ENCODE measurements at regions not wholly inside any gene's neighbourhood (a gene's known extent, or its start where the extent isn't known, plus 50 kb on each side); places are given as distances from the start of the nearest gene placed in this dataset.

DNA sequence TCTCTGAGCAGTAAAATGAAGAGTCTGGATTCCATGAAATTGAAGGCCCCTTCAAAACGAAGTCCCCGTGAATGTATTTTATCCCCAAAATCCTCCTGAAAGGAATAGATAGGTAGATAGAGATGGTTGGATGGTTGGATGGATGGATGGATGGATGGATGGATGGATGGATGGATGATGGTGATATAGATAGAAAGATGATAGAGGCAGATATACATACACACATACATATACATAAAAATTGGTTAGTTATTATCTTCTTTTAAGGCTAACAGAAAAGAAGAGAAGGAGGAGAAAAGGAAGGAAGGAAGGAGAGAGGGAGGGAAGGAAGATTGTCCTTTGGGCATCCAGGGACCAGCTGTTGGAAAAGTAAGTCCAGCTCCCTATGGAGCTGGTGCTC, 63.1 kb downstream of the SYF2 start:
- ATAC-seq (no peak), DNase-seq (ENCODE audit: low read depth, low spot score) (no peak)
- POLR2A ChIA-PET: no interaction called here
- TF ChIP-seq, protein P1, sequence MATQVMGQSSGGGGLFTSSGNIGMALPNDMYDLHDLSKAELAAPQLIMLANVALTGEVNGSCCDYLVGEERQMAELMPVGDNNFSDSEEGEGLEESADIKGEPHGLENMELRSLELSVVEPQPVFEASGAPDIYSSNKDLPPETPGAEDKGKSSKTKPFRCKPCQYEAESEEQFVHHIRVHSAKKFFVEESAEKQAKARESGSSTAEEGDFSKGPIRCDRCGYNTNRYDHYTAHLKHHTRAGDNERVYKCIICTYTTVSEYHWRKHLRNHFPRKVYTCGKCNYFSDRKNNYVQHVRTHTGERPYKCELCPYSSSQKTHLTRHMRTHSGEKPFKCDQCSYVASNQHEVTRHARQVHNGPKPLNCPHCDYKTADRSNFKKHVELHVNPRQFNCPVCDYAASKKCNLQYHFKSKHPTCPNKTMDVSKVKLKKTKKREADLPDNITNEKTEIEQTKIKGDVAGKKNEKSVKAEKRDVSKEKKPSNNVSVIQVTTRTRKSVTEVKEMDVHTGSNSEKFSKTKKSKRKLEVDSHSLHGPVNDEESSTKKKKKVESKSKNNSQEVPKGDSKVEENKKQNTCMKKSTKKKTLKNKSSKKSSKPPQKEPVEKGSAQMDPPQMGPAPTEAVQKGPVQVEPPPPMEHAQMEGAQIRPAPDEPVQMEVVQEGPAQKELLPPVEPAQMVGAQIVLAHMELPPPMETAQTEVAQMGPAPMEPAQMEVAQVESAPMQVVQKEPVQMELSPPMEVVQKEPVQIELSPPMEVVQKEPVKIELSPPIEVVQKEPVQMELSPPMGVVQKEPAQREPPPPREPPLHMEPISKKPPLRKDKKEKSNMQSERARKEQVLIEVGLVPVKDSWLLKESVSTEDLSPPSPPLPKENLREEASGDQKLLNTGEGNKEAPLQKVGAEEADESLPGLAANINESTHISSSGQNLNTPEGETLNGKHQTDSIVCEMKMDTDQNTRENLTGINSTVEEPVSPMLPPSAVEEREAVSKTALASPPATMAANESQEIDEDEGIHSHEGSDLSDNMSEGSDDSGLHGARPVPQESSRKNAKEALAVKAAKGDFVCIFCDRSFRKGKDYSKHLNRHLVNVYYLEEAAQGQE (IDR thresholded peaks at IDR 0.05; ENCODE audit: insufficient read depth in 1 of 2, low read depth in 2 of 2, low read length in 1 of 2): no peak
- TF ChIP-seq, protein P2, sequence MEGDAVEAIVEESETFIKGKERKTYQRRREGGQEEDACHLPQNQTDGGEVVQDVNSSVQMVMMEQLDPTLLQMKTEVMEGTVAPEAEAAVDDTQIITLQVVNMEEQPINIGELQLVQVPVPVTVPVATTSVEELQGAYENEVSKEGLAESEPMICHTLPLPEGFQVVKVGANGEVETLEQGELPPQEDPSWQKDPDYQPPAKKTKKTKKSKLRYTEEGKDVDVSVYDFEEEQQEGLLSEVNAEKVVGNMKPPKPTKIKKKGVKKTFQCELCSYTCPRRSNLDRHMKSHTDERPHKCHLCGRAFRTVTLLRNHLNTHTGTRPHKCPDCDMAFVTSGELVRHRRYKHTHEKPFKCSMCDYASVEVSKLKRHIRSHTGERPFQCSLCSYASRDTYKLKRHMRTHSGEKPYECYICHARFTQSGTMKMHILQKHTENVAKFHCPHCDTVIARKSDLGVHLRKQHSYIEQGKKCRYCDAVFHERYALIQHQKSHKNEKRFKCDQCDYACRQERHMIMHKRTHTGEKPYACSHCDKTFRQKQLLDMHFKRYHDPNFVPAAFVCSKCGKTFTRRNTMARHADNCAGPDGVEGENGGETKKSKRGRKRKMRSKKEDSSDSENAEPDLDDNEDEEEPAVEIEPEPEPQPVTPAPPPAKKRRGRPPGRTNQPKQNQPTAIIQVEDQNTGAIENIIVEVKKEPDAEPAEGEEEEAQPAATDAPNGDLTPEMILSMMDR (IDR thresholded peaks at IDR 0.05): no peak
- TF ChIP-seq TCF7L2 (IDR thresholded peaks at IDR 0.05; ENCODE audit: low read depth, low read length): no peak
- TF ChIP-seq SIN3A (IDR thresholded peaks at IDR 0.05; ENCODE audit: borderline replicate concordance, insufficient read depth, low read depth, low read length): no peak
- no peak for TF ChIP-seq POLR2AphosphoS5 (IDR thresholded peaks at IDR 0.05; ENCODE audit: low read depth, low read length)
- Histone ChIP-seq H3K4me1 (ENCODE audit: control insufficient read depth, insufficient read depth, low read length) (peaks cover 20% of the 10 kb centered on the region), H3K27me3 (ENCODE audit: control insufficient read depth, insufficient read depth, low read length) (no peaks in the 10 kb centered on the region), H3K9me3 (ENCODE audit: control insufficient read depth, insufficient read depth, low read depth, low read length) (no peaks in the 10 kb centered on the region), H3K27ac (ENCODE audit: low read length) (no peak overlapping the region), H3K36me3 (ENCODE audit: control insufficient read depth, insufficient read depth, low read length) (no peaks in the 10 kb centered on the region), H3K4me3 (ENCODE audit: low read depth in 2 of 2, low read length in 2 of 2) (no peak overlapping the region)
- intact Hi-C loops (cut with micrococcal nuclease; ENCODE audit: unreplicated experiment) (no loop called here), in situ Hi-C loops (cut with HindIII; ENCODE audit: low pct_unique_long_range_greater_than_20kb, low sequenced_read_pairs) (no loop called here)
- BruUV-seq (replicated peaks): no TSS peak
- CTCF ChIA-PET: interaction anchor here (0.6 kb wide), 1 partner anchor 196 kb away, joined by 4 read pairs; no protein-coding TSS in a partner anchor

DNA sequence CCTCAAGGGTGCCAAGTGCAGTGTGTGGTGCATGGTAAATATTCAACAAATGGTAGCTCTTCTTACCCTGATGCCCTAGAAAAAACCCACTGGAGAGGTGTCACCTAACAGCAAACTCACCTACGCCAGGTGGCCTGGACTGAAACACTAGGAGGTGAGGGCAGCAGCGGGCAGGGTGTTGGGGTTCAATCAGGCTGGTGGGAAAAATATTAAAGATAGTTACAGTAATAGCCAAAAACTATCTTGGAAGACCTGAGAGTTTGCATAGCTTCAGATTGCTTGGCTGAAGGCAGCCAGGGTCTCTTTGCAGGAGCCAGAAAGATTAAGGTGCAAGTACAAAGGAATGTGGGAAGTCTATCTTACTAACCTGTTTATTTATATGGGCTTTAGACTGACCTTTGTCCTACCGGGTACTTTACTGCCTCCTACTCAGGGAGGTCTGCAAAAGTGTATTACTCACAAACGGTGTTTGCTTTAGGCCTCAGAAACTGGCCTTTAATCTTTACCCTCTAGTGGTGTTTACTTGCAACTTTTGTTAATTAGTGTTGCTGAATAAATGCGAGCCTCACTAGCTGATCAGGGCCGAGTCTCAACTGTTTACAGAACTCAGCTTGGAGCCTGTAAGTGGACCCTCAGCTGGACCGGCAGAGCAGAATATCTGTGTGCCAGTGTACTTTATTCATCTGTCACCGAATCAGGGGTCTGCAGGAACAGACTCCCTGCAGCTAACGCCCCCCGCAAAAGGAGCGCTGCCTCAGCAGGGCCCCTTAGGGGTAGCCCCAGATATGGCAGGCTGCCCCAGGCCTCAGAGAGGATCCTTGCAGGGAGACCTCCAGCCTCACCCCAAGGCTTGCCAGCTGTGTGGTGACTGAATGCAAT, 63.9 kb downstream of the SYF2 start:
- no TSS peak for BruUV-seq (replicated peaks)
- intact Hi-C loops (cut with micrococcal nuclease; ENCODE audit: unreplicated experiment) (no loop called here), in situ Hi-C loops (cut with HindIII; ENCODE audit: low pct_unique_long_range_greater_than_20kb, low sequenced_read_pairs) (no loop called here)
- DNase-seq (ENCODE audit: low read depth, low spot score) (no peak), ATAC-seq (peak; percentile 85)
- H3K4me3 ChIP-seq (ENCODE audit: low read depth in 2 of 2, low read length in 2 of 2): no peak overlapping the region
- peaks cover 20% of the 10 kb centered on the region for H3K4me1 ChIP-seq (ENCODE audit: control insufficient read depth, insufficient read depth, low read length)
- H3K9me3 ChIP-seq (ENCODE audit: control insufficient read depth, insufficient read depth, low read depth, low read length): no peaks in the 10 kb centered on the region
- ChIA-PET CTCF (no interaction called here), POLR2A (no interaction called here)
- TF ChIP-seq TCF7L2 (IDR thresholded peaks at IDR 0.05; ENCODE audit: low read depth, low read length): peak; percentile 82
- TF ChIP-seq SIN3A (IDR thresholded peaks at IDR 0.05; ENCODE audit: borderline replicate concordance, insufficient read depth, low read depth, low read length): no peak
- TF ChIP-seq, protein P2 (IDR thresholded peaks at IDR 0.05): no peak; the same call in 1 of the 2 replicates
- H3K27me3 ChIP-seq (ENCODE audit: control insufficient read depth, insufficient read depth, low read length): no peaks in the 10 kb centered on the region
- no peak overlapping the region for H3K27ac ChIP-seq (ENCODE audit: low read length)
- no peaks in the 10 kb centered on the region for H3K36me3 ChIP-seq (ENCODE audit: control insufficient read depth, insufficient read depth, low read length)
